Stimulated activated CD8-positive, alpha-beta memory T cell treated with anti-CD3 and anti-CD28 coated beads, Interleukin-15, amount 100 ng/mL, for 24 hours (primary cell): ENCODE measurements at regions not wholly inside any gene's neighbourhood (a gene's known extent, or its start where the extent isn't known, plus 50 kb on each side); places are given as distances from the start of the nearest gene placed in this dataset.

Experiments used
- DNase-seq: peaks from one replicate; pipeline ENCODE4 v3.0.0-alpha.2; 2020; ENCODE audit warnings: low read depth

DNA sequence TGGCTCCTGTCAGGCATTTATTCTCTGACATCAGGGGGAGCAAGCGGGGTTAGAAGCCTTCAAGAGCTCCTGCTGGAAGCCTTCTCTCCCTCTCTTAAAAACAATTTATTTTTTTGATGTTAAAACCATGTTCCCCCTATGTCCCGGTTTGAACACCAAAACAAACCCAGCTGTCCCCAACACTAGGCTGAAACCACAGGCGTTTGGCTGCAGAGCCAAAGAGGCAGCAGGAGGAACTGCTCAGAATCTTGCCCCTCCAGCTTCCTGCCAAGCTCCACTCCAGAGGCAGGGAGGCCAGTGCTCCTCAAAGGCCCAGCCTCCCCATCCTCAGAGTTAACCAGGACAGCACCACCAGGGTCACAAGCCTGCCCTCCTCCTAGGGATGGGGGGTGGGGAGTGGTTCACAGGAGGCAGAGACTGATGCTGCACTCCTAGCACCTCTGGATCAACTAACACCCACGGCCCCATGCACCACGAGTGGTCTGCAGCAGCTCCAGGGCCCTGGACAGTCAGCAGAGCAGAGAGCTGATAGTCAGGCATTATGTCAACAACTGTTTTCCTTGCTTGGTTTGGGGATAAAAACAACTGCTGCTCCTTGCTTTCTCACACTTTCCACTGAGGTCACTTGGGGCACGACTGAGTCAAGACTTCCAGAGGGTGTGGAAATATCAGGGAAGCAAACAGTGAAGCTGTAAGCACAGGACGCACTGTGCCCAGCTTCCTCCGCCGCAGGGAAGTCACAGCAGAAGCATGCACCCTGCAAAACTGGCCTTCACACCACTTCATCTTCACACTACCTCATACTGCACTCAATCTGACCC, 96.5 kb upstream of the ADRA1B start:
- no peak for DNase-seq

DNA sequence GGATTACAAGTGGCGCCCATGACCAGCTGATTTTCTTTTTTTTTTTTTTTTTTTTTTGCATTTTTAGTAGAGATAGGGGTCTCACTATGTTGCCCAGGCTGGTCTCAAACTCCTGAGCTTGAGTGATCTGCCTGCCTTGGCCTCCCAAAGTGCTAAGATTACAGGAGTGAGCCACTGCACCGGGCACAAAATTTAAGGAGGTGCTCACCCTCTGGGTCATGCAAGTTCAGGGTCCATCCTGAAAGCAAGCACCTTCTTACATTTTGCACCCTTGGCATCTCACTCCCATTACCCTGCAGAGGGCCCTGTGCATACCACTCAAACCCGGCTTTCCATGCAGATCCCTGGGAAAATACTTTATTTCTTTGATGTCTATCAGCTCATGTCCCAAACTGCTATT, 95.6 kb upstream of the ADRA1B start:
- no peak for DNase-seq

DNA sequence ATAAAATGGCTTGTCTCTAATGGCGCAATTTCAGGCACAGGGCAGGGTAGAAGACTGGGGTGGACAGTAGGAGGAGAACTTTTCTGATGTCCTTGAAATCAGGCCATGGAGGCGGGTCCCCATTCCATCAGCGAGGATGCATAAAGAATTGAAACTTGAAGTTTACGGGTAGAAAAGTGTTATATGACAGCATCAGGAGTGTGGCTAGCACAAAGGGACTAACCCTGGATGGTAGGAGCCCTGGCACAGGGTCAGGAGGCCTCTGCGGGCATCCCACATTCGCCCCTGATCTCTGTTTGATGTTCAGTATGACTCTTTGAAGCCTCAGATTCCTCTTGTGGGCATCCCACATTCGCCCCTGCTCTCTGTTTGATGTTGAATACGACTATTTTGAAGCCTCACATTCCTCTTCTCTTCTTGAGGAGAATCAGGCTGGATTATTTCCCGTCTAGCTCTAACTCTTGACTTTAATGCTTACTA, 94.8 kb upstream of the ADRA1B start:
- DNase-seq, result no peak

DNA sequence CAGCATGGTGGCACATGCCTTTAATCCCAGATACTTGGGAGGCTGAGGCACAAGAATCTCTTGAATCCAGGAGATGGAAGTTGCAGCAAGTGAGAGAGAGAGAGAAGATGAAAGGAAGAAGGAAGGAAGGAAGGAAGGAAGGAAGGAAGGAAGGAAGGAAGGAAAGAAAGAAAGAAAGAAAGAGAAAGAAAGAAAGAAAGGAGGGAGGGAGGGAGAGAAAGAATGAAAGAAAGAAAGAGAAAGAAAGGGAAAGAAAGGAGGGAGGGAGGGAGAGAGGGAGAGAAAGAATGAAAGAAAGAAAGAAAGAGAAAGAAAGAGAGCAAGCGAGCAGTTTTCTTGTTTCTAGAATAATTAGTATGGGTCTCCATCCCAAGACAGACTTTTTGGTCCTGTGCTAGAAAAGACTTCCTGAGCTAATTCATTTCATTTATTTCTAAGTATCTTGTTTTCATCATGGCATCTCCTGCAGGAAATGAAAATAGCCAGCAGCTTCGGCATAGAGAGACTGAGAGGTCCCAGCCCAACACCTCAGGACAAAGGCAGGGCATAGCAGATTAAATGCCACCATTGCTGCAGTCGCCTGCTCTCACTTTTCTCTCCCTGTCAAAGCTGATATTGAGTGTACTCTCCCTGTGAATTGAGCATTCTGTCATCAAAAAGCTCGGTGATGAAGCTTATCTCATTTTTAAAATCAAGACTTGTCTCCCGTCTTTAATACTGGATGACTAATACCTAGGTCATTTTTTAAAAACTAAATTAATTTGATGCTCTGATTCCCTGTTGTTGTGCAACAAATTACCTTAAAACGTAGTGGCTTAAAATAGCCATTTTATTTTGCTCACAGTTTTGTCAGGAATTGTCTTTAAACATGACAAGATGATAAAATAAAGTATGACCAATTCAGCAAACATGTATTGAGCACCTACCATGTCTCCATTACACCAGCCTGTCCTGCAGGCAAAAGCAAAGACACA, 91.8 kb upstream of the ADRA1B start:
- DNase-seq, result no peak

DNA sequence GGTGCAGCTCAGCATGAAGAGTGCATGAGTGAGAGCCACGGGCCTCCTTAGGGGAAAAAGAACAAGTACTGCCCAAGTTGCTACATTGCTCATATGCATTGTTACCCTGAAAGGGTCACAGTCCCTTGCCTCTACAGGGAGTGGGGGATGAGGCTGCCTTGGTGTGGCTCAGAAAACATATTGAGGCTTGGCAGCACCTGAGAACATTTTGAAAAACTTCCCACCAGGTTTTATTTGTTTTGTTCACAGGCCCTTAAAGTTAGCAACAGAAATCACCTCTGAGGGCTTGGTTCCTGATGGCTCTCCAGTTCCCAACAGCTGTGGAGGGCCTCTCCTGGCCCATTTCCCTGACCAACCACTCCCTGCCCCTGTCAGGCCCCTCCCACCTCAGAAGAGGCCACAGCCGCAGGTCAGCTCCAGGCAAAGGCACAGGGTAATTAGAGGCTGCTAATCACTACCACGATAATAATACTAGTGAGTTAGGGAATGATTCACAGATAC, 90.7 kb upstream of the ADRA1B start:
- no peak for DNase-seq

DNA sequence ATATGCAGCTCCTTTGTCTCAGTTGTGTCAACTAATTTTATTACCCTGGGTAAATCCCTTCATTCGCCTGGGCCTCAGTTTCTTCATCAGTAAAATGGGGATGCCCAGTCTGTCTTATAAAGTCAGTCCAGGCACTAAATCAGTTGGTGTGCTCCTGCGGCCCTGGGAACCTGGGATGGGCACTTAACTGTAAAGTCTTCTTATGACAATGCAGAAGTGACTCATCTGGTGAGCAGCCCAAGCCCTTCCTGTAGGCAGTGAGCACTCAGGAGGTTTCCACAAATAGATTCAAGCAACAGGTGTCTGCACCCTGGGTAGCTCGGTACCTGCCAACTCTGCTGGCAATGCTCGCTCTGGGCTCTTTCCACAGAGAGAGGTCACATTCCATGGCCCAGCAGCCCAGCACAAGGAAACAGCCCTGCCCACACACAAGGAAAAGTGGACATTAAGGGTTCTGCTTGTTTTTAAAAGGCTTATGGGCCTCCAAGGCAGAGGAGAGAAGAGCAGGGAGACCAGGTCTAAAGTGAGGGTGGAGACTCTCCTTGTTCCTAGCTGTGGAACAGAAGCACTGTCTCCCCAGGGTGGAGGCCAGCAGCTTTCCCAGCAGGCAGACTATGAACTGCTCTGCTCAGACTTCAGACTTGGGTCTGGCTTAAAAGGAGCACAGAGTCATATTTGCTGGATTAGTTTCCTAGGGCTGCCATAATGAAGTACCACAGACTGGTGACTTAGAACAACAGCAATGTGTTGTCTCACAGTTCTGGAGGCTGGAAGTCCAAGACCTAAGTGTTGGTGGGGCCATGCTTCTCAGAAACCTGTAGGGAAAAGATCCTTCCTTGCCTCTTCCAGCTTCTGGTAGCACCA, 89.7 kb upstream of the ADRA1B start:
- no peak for DNase-seq

DNA sequence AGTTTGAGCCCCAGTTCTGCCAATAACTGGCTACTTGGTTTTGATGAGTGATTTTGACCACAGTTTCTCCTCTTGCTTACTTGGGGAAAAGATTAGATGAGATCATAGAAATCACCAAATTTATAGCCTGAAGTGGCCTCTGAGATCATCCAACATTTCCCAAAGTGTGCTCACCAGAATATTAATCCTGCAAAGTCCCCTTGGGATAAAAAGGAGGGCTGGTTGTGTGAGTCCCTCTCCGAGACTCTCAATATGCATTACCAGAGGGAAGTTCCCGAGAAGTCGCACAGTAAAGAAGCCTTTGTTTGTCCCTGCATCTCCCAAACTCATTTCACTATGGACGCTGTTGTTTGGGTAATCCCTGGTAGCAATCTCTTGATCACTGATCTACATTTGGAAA, 88.4 kb upstream of the ADRA1B start:
- DNase-seq, result no peak

DNA sequence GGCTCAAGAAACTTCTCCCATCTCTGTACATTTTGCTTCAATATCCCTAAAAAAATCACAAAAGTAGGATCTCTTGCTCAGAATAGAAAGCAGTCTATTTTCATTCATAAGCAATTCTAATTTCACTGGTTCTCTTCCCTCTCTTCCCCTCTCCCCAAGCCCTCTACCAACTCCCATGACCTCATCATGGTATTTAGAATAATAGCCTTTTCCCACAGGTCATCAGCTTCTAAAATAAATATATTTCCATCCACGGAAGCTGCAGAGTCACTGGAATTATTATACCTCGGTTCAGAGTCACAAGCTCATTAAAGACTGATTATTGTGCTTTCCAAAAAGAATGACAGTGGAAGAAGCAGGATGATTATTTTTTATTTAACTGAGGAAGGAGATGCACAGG, 84.2 kb upstream of the ADRA1B start:
- no peak for DNase-seq

DNA sequence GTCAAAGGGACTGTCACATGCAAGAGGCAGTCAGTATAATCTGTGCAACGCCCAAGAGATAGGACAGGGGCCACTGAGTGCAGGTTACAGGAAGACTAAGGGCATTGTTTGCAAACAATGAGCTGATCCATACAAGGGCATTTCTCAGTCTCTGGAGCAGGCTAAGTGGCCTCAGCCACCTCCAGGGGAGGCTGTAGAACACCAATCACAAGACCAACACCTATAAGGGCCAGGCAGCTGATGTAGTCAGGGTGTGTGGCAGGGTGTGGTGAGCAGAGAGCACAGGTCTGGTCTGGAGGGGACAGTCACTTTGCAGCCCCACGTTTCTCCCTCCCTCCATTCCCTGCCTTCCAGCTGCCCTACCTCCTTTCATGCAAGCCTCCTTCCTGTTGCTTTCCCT, 83.2 kb upstream of the ADRA1B start:
- DNase-seq, result no peak

DNA sequence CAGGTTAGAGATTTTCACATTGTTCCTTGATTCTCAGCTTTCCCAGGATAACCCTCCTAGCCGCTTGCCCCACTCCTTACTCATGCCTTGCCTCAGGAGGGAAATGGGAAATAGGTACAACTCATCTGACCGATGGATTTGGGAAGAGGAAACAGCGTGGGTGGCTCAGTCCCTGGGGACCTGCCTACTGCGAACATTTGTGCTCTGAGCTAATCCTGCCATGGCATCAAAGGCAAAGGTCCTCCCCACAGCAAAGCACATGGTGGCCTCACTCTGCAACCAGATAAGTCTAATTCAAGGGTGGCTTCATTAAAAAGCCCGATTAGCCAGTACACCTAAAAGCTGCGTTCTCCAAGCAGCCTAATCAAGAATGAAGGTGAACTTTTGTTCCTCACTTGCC, 82.4 kb upstream of the ADRA1B start:
- DNase-seq, result no peak

DNA sequence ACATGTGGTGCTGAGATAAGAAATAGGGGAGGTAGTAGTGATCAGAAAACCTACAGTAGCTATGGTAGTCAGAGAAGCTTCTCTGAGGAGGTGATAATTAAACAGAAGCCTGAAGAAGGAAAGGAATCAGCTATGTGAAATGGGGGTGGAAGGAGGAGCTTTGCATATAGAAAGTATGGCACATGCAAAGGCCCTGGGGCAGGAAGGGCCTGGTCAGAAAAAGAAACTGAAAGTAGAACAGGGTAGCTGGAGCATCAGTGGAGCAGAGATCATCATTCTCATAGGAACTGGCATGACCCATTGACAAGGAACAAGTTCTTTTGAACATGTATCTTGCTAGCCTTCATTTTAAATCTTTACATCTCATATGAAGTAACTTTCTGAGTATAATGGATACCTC, 80.7 kb upstream of the ADRA1B start:
- DNase-seq, result no peak

DNA sequence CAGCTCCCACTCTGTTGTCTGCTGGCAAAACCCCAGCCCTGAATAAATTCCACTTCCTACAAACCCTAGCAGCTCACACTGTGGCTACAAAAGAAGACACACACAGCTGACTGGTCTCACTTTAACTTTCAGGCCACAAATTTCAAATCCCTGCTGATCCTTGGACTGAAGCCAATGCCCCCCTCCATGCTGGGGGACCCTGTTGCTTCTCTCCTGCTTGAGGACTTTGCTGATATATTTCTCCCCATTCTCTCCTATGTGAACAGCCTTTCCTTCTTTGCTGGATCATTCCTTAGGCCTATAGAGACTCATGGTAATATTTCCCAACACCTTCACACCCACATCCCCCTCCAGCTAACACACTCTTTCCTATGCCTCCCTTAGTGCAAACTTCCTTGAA, 79.6 kb upstream of the ADRA1B start:
- no peak for DNase-seq

DNA sequence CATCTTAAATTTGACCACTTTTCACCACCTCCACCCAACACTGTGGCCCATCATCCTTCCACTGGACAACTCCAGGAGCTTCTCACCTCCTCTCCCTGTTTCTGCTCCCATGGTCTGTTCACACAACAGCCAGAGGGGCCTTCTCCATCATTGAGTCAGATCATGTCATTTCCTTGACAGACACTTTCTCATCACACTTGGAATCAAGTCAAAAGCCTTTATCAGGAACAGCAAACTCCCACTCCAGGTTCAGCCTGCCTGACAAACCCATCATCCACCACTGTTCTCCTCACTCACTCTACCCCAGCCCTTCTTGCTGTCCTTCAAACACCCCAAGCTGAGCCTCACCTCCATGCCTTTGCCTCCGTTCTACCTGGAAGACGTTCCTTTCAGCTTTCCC, 78.4 kb upstream of the ADRA1B start:
- DNase-seq, result no peak

DNA sequence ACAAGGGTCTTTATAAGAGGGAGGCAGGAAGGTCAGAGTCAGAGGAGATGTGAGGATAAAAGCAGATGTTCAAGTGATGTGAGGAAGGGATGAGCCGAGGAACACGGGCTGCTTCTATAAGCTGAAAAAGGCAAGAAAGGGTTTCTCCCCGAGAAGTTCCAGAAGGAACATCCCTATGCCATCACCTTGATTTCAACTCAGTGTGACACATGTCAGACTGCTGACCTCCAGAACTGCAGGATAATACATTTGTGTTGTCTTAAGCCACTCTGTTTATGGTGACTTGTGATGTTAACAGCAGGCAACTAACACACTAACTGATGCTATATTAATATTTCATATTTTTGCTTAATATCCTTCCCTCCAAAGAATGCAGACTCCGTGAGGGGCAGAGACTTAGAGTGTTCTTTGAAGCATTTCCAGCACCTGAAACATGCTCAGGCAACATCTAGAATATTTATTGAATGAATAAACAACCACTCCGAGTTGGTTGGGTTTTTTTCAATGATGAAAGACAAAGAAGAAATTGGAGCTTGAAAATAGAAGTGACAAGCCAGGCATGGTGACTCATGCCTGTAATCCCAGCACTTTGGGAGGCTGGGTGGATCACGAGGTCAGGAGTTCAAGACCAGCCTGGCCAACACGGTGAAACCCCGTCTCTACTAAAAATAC, 77.6 kb upstream of the ADRA1B start:
- no peak for DNase-seq

DNA sequence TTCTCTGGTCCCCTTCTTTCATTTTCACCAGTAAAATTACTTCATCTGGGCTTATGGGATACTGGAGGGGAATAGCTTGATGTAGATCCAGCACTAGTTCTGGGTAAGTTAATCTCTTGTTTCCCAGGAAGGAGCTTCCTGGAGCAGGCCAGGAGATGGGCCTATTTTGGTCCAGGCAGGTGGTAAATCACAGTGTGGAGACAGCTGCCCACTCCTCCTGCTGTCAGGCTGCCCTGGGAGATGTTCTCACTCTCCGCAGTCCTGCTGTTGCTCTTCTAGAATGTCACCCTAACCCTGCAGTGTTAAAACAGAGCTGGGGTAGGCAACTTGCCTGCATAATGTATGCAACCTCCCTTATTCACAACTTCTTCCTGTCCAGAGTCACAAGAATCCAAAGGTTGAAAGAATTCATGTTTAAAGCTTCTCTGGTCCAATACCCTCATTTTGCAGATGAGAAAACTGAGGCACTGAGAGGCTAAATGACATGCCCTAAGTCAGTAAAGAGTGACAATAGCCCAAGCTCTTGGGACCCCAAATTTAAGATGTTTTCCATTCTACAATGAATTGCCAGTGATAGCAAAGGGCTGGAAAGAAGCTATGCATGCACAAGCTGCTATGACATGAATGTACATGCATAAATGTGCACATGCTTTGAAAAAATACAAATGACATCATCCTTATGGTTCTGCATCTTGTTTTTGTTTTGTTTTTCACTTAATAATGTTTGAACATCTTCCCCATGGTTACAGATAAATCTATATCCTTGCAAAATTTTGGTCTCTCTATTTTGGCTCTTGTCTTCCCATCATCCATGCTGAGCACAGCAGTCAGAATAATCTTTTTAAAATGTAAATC, 71.8 kb upstream of the ADRA1B start:
- DNase-seq, result no peak

DNA sequence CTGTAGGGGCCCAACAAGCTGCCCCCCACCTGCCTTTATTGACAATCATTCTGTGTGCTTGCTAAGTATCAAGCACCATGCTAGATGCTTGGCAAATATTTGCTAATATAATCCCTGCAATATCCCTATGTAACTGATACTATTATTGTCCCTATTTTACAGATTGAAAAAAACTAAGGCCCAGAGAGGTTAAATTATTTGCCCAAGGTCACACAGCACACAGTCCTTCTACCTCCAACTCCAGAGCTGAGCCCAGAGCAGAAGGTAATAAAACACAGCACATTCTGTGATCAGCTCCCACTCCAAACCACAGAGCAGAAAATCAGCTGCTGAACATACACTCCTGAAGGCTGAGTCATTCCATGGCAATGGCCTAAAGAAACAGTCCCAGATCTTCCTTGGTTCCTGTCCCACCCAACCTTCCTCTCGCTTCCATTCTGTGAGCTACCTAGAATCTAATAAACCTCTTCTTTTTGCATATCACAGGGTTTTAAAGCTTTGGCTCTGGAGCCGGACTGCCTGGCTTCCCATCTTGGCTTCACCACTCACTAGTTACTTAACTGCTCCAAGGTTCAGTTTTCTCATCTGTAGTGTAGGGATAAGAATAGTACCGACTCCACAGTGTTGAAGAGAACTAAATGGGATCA, 66.7 kb upstream of the ADRA1B start:
- no peak for DNase-seq

DNA sequence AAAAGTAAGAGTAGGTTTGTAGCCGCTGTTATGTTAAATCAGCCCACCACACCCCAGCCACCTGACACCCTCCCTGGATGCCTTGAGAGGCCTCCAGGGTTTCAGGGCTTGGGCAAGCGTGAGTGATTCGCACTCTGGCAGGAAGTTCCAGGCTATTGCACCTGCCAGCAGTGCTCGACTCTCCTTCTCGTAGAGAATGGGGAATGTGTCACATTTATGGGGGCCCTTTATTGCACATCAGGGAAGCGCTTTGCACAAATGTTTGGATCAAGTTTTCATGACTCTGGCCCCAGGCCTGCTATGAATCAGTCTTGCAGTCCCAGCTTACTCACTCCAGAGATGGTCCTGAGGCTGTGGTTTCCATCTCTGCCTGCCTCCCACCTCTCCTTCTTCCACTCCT, 66.1 kb upstream of the ADRA1B start:
- no peak for DNase-seq

DNA sequence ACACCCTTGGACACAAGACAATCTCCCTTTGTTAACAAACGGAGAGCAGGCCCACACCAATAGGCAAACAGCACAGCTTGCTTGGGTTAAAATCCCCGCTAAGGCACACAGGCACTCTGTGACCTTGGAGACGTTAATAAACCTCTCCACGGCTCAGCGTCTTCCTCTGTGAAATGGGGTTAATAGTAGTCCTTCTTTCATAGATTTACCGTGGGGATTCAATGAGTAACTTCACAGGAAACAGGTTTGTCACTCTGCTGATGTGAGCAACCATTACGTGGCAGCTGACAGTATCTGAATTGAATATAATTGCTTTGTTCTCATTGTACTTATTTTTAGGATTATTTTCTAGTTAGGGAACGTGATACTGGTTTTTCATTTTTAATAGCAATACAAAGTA, 65.2 kb upstream of the ADRA1B start:
- DNase-seq, result no peak

DNA sequence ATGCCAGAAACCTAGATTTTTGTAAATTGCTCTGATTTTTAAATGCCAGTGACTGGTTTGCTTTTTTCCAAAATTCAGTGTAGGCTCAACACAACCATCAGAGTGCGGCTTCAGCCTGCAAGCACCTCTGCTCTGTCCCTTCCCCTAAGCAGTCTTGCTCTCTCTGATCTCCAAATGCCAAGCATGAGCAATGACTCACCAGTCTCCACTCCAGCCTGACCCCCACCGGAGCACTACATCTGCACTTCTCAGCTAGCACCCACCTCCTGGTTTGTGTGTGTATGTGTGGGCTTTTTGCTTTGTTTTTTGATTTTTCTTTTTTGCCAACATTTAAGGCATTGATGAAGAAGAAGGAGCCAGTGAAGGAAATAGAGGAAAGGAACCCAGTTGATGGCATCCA, 61.4 kb upstream of the ADRA1B start:
- no peak for DNase-seq
